Renal cortex interstitium (tissue), 11 donors: ENCODE measurements at regions not wholly inside any gene's neighbourhood (a gene's known extent, or its start where the extent isn't known, plus 50 kb on each side); places are given as distances from the start of the nearest gene placed in this dataset.
"Not testable (repeated sequence)": the region's sequence is repeated elsewhere in the genome, so short reads cannot be mapped to it uniquely, and the experiment has no call there.

Source experiments
- DNase-seq, 11 donors: peaks; one replicate each; pipeline ENCODE4 v3.0.0-alpha.2; 2013; ENCODE audit warnings: low read depth in 9 of 11, low spot score in 4 of 11; ENCODE audit errors: extremely low read depth in 1 of 11

GRCh38 chr9:31251386-31251785, 1133.1 kb upstream of the ACO1 start:
- no peak for DNase-seq

- DNase-seq, result no peak
Measured at GRCh38 chr9:31253800-31254762, 1130.4 kb upstream of the ACO1 start.

GRCh38 chr9:31255211-31255610, 1129.2 kb upstream of the ACO1 start:
- DNase-seq, result no peak

GRCh38 chr9:31259824-31260223, 1124.6 kb upstream of the ACO1 start:
- no peak for DNase-seq

GRCh38 chr9:31272456-31273295, 1111.8 kb upstream of the ACO1 start:
- no peak for DNase-seq

- no peak for DNase-seq
Measured at GRCh38 chr9:31275419-31275818, 1109.0 kb upstream of the ACO1 start.

- no peak for DNase-seq
Measured at GRCh38 chr9:31290731-31291130, 1093.7 kb upstream of the ACO1 start.

- DNase-seq, result no peak
Measured at GRCh38 chr9:31302620-31303418, 1081.6 kb upstream of the ACO1 start.

- DNase-seq, result no peak
Measured at GRCh38 chr9:31304576-31304975, 1079.9 kb upstream of the ACO1 start.

- DNase-seq, result peak in 1 of 11 donors; percentile 0
Measured at GRCh38 chr9:31314241-31314640, 1070.2 kb upstream of the ACO1 start.

GRCh38 chr9:31320494-31320893, 1063.9 kb upstream of the ACO1 start:
- no peak for DNase-seq

GRCh38 chr9:31321256-31321655, 1063.2 kb upstream of the ACO1 start:
- no peak for DNase-seq

- no peak for DNase-seq
Measured at GRCh38 chr9:31321686-31322085, 1062.8 kb upstream of the ACO1 start.

- DNase-seq, result no peak
Measured at GRCh38 chr9:31323726-31324444, 1060.6 kb upstream of the ACO1 start.

- DNase-seq, result no peak
Measured at GRCh38 chr9:31325778-31326177, 1058.7 kb upstream of the ACO1 start.

- DNase-seq, result not testable (repeated sequence)
Measured at GRCh38 chr9:31326883-31327282, 1057.6 kb upstream of the ACO1 start.

- DNase-seq, result no peak
Measured at GRCh38 chr9:31334837-31335528, 1049.5 kb upstream of the ACO1 start.
